NCI-H2081 (cell line): ENCODE measurements at regions not wholly inside any gene's neighbourhood (a gene's known extent, or its start where the extent isn't known, plus 50 kb on each side); places are given as distances from the start of the nearest gene placed in this dataset.
"Not testable (repeated sequence)": the region's sequence is repeated elsewhere in the genome, so short reads cannot be mapped to it uniquely, and the experiment has no call there.

Experiments
- DNase-seq, 2 experiments: peaks; one replicate each; lab custom pipeline; 2025; lab: John Stamatoyannopoulos, UW

DNA sequence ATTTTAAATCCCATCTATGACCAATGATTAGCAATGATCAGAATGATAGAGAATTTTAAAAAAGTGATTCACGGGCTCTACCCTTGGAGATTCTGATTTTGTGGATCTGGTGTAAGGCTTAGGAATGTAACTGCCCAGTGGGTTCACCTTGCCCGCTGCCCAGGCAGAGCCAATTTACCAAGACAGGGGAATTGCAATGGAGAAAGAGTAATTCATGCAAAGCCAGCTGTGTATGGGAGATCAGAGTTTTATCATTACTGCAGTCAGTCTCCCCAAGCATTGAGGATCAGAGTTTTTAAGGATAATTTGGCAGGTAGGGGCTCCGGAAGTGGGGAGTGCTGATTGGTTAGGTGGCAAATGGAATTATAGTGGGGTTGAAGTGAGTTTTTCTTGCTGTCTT, 480.6 kb downstream of the ATP23 start:
- DNase-seq: no peak

DNA sequence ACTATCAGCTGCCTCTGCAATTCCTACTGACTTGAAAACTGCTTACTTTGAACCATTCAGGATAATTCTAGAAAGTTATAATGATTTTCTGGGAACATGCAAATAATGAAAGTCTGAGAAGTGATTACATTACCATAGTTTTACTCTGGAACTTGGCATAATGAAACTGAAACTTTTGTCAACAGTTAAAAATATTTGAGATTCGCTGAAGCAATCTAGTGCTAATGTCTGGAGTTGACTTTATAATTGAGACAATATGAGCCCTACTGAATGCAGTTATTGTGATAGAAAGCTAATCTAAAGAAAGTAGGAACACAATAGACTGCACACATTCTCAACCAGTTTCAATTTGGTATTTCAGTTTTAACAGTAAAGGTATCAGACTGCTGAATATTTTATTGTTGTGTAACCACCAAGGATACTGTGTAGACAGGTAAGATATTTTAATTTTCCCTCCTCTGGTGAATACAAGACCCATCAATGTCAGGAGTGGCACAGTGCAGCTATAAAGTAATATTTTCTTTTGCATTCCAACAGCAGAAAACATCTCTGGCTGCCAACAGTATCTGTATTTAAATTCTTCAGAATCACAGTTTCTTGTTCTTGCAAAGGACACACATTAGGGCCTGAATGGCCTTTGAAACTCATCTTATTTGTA, 483.5 kb downstream of the ATP23 start:
- no peak for DNase-seq

DNA sequence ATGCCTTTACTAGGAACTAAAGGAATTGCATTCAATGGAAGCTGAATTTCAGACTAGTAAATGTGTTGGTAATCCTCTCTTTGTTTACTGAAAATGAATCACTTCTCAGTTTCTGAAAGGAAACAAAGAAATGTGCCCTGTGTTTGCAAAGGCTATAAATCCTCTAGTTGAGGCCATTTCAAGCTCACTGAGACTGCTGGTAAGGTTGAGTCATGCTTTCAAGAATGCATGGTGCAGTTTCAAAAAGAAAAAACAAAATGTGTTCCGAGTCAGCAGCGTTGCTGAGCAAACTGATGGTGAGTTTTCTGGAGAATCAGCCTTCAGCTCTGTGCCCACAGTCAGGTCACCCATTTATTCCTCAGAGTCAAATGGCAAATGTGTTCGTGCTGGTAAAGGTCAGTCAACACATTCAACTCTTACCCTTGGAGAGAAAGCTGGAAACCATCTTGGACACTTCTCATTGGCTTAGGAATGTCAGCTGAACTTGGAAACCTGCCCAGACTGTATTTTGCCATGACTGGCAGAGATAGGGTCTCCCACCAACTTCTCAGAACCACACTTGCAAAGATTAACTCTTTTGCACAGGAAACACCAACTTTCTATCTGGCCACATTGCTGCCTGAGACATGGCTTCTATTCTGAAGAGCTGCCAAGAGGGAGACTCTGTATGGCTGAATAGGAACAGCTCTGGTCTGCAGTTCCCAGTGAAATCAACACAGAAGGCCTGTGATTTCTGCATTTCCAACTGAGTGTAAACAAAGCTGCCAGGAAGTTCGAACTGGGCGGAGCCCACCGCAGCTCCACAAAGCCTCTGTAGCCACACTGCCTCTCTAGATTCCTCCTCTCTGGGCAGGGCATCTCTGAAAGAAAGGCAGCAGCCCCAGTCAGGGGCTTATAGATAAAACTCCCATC, 484.4 kb downstream of the ATP23 start:
- DNase-seq: peak; percentile 52 to 82

- DNase-seq: not testable (repeated sequence)
Measured at GRCh38 chr12:58426437-58426836, 485.1 kb downstream of the ATP23 start.

DNA sequence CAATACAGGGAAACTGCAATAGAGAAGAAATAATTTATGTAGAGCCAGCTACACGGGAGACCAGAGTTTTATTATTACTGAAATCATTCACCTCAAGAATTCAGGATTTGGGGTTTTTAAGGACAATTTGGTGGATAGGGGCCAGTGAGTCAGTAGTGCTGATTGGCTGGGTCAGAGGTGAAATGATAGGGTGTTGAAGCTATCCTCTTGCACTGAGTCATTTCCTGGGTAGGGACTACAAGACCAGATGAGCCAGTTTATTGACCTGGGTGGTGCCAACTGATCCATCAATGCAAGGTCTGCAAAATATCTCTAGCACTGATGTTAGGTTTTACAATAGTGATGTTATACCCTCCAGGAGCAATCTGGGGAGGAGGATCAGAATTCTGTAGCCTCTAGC, 486.3 kb downstream of the LRIG3 start:
- no peak for DNase-seq

DNA sequence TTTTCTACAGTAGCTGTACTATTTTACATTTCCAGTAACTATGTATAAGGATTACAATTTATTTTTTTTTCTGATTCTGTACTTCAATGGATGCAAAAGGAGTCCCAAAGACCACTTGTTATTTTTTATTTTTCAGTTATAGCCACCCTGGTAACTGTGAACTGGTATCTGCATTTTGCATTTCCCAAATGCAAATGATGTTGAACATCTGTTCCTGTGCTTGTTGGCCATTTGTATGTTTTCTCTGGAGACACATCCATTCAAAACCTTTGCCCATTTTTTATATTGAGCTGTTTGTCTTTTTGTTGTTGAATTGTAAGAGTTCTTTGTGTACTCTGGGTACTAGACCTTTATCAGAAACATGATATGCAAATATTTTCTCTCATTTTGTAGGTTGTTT, 485.6 kb downstream of the LRIG3 start:
- DNase-seq: no peak

DNA sequence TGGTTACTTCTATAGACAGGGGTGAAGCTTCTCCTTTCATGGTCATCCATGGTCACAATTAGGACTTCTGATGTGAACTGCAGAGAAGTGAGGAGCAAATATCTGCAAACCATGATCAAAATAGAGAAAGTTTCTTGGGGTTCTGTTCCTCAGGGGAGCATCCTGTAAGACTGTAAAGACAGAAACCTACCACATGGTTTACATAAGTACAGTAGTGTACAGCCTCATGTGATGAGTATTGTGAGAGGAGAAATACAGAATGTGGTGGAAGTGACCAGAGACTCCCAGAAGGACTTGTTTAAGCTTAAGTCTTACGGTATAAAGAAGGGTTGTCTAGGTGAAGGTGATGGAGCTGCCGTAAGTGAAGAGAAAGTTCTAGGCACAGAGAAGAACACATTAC, 484.7 kb downstream of the LRIG3 start:
- DNase-seq: no peak

DNA sequence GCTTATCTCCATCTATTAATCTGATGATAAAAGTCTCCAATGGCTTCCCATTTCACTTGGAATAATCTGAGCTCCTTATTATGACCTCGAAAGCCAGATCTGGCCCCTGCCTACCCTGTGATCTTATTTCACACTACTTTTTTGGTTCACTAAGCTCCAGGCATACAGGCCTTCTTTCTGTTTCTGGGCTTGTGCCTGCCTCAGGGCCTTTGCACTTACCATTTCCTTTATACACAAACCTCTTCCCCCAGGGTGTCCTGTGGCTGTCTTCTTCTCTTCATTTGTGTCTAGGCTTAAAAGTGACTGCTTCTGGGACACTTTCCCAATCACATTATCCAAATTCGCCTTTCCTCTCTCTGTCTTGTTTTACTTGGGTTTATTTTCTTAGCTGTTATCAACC, 478.8 kb downstream of the LRIG3 start:
- no peak for DNase-seq

DNA sequence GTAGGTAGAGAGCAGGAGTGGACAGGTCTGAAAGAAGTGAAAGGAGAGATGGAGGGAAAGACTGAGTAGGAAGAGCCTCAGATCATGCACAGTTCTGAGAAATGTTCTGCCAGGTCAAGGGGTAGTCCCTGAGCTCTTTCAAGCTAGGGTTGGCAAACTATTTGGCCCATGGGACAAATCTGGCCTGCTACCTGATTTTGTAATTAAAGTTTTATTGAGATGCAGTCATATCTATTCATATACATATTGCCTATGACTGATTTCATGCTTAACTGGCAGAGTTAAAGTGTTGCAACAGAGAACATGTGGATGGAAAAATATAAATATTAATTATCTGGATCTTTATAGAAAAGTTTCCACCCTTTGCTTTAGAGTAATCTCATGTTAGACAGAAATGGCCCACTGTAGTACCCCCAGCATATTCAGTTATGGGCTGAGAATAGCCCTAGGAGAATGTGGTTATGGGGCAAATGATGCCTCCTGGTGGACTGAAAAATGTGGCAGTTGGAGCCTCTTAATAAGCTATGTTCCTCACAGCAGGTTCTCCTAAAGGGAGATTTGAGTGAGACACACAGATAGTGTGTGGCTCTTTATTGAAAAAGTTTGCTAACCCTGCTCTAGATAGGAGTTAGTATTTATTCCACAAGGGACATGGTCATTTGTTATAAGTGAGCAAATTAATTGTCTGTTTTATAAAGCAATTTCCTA, 476.9 kb downstream of the LRIG3 start:
- DNase-seq: no peak

DNA sequence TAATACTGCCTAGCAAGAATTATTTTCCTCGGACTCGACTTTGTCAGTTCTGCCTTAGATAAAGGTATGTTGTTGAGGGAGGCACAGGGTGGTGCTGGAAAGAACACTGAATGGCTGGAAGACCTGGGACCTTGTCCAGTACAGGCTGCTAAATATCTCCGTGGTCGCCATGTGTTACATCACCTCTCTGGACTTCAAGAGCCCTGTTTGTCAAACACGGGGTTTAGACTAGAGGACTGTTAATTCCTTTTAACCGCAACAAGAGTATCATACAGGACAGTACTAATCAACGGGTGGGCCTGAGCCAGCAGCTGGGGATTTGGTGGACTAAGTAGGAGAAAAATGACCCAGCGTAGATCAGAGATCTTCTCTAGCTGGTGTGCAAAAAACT, 476.3 kb downstream of the LRIG3 start:
- DNase-seq: no peak

DNA sequence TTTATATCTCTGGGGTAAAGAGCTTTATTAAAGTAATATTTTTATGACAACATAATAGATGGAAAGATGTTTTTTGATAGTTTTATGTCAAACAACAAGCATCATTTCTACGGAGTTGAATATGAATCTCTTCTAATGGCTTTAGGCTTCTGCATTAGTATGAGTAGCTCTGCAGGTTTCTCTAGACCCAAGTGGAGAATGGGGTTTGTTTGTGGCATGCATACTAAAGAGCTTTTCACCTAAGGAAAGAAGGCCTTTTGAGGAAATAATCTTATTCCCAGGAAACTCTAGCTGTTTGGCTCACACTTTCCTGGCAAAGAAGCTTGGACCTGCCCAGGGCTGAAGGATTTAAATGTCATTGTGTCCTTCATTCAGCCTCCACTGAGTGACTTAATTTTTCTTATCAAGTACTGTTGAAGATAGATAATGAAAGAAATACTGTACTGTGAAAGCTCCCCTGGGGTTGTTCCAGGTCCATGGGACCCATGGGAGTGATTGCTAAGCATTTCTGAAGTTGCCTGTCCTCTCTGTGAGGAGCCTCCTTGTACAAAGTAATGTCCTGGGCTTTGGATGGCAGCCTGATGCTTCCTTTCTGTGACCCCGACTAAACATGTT, 469.3 kb downstream of the LRIG3 start:
- DNase-seq: no peak

DNA sequence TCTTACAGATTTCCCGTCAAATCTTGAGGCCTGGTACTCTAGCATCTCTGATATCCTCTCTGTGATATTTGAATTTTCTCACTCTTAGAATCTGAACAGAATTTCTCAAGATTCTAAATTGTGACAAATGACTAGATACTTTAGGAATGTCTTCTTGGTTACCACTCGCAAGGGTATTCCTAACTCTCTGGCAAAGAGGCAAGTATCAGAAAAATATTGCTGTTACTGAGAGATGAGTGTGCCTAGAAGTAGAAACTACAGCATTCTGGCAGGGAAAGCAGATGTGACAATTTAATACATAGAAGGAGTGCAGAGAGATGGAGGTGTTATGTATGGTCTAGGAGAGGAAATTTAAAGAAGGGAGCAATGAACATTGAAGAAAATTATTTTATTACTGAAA, 467.8 kb downstream of the LRIG3 start:
- no peak for DNase-seq

- DNase-seq: no peak
Measured at GRCh38 chr12:58453306-58453705, 467.0 kb downstream of the LRIG3 start.

GRCh38 chr12:58455136-58455535, 465.2 kb downstream of the LRIG3 start:
- no peak for DNase-seq

DNA sequence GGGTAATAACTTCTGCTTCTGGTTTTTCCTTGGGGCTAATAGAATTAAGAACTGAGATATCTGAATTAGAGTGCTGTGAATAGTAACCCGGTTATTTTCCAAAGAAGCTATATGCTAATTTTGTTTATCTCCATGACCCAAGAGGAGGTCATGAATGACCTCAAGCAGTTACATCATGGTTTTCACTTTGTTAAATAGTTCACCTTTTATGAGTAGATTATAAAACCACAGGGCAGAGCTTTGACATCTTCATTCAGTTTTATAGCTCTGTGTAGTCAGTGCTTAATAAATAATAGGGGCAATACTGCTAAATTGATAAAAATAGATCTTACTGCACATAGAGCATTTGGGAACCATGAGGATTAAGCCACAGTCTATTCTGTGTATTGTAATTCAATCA, 462.2 kb downstream of the LRIG3 start:
- no peak for DNase-seq

DNA sequence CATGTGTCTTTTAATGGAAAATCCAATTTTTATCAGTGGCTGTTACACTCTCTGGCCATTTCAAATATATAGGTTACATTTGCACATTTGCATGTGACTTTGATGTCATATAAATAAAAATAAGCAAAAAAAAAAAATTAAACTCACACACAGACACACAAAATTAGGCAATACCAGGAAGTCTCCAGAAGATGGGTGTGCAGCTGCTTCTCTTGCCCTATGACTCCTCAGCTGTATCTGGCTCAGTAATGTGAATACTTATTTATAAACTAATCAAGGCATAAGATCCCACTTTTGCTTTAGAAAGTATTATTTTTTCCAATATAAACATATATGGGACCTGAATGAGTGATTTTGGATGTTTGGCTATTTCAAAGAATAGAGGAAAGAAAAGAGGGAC, 461.1 kb downstream of the LRIG3 start:
- DNase-seq: no peak

DNA sequence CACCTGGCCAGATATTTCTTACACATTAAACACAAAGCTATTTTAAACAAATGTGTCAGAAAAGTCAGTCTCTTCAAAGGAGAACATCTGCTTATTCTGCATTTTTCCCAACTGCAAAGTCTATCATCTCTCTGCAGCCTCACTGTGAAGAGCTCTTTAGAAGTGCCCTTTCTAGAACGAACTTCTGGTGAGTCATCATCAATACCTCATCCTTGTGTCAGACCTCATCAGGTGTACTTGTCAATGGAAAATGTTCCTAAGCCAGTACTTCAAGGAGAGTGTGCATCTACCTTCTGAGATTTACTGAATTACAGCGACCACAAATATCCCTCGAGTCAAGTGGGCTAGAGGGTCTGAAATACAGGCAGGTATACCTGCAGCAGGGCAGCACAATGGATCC, 457.3 kb downstream of the LRIG3 start:
- DNase-seq: no peak

DNA sequence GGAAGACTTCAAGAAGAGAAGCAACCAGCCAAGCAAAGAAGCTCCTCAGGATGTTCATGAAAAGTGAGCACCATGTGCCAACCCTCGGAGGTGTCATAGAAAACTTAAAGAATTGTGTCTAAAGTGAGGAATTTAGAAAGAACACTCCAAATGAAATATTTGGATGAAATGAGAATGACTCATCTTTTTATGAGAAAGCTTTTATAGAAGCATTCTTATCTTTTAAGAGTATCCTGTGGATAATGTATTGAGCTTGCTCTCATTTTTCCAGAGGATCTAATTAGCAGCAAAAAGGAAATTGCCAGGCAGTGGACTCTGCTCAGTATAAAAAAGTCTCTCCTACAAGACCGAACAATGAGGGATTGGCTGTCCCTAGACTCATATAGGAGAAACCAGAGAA, 454.9 kb downstream of the LRIG3 start:
- no peak for DNase-seq

DNA sequence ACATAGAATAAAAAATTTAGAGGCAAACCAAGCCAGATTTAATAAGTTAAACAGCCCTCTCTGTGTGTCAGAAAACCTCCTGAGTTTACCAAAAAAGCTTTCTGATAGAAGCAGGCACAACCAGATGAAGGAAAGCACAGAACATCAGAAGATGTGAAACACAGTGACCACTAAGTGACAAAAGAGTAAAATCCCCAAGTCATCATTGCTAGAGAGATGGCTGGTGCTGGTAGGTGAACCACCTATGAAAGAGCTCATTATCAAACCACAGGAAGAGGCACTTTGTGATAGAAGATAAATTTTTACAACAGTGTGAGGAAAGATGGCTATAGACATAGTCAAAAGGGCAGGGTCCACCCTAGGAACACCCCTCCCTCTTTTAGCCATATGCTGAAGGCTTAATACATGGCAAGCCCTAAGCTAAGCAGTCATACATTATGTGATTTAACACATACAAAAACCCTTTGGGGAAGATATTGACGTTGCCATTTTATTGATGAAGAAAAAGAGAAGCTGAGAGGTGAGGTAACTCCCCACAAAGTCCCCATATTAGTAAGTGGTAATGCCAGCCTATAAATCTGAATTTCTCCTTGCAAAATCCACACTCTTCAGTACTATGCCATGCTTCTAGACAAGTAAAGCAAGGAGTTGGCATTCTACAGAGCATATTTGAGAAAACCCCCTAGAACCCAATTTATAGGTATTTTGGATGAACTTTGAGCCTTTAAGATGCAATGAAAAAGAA, 449.9 kb downstream of the LRIG3 start:
- no peak for DNase-seq

DNA sequence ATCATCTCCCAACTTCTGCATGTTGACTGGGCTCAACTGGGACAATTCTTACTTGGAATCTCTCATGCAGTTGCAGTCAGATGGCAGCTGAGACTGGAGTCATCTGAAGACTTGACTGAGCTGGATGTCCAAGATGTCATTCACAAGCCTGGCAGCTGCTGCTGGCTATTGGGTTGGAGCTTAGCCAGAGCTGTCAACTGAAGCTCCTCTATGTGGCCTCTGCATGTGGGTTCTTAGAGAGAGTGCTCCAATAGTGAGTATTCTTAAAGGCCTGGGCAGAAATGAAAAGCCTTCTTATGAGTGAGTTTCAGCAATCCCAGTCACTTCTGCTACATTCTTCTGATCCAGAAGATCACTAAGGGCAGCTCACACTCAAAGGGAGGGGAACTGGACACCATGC, 440.9 kb downstream of the LRIG3 start:
- no peak for DNase-seq

DNA sequence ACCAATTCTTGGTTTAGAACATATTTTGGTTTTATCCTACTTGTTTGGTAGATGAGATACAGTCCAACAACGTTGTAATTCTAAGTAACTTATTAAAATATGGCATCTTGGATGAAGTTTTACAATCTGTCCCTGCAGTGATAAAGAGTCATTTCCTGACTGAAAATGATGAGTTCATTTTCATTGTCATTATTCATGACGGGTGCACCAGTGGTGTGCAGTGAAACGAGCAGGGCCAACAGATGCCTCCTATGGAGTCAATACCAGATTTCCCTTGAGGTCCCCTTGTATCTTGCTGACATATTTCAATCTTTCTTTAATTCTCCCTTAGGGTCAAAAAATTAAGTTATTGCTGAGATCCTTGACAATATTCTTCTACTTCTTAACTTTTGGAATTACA, 438.5 kb downstream of the LRIG3 start:
- DNase-seq: peak in 1 of 2 experiments; percentile 24

GRCh38 chr12:58487255-58487654, 433.0 kb downstream of the LRIG3 start:
- no peak for DNase-seq
